K562 (cell line): ENCODE measurements at regions not wholly inside any gene's neighbourhood (a gene's known extent, or its start where the extent isn't known, plus 50 kb on each side); places are given as distances from the start of the nearest gene placed in this dataset.

Source experiments
- ATAC-seq: fragments of 200-7000 bp; cut with Tn5 transposase; 3 replicates; pipeline ENCODE4 v1.9.1; 2020; ENCODE audit warnings: moderate library complexity
- BruUV-seq: library from RNA; stranded (reverse); fragments of 400-500 nt; replicated peaks from 2 replicates; lab custom pipeline; 2021; lab: Mats Ljungman, UMichigan
- CTCF ChIA-PET: fragments of 300-600 bp; formaldehyde crosslinking; extraction: SDS; loops from one replicate; lab custom pipeline; 2021; ENCODE audit warnings: low intra/inter-chr PET ratio; lab: Yijun Ruan, JAX
- POLR2A ChIA-PET: fragments of 300-600, 350-650 bp; sonication (Branson Sonifier 250); formaldehyde crosslinking; extraction: SDS; loops from one replicate; lab custom pipeline; 2021; ENCODE audit warnings: antibody characterized with exemption, inconsistent platforms; lab: Yijun Ruan, JAX
- DNase-seq, 4 experiments: peaks; one replicate each; pipeline versions ENCODE4 v3.0.0 to v3.0.0-alpha.2; 2011 to 2018; ENCODE audit warnings: low spot score in 3 of 4, mixed read lengths in 3 of 4; ENCODE audit errors: extremely low read depth in 1 of 4
- FAIRE-seq: peaks from 2 replicates; lab custom pipeline; 2011; peaks lifted over from hg19 to GRCh38; lab: Jason Lieb, UNC
- H2AFZ ChIP-seq: 2 replicates; pipeline ENCODE4 v1.6.0; 2011; ENCODE audit warnings: low read depth, low read length, control low read depth, inconsistent platforms
- H3K27ac ChIP-seq: fragments of 200-600 bp; 3 replicates; pipeline ENCODE4 v1.8.0; 2011; ENCODE audit warnings: low read depth, mild to moderate bottlenecking, control low read depth, inconsistent platforms, low read length, moderate library complexity, mixed read lengths; ENCODE audit errors: extremely low read depth
- H3K27me3 ChIP-seq, 2 experiments: fragments of 300-600 bp in 1 of 2; 2 replicates in 1 of 2; 3 replicates in 1 of 2; pipeline versions ENCODE4 v1.6.0 to v1.8.0; 2011; ENCODE audit warnings: inconsistent platforms in 2 of 2, low read length in 2 of 2, mild to moderate bottlenecking in 1 of 2, mixed read lengths in 1 of 2, moderate library complexity in 1 of 2; ENCODE audit not compliant: control insufficient read depth in 2 of 2, insufficient read depth in 2 of 2
- H3K36me3 ChIP-seq: fragments of 300-600 bp; 3 replicates; pipeline ENCODE4 v1.8.0; 2011; ENCODE audit warnings: mild to moderate bottlenecking, low read length, inconsistent platforms; ENCODE audit not compliant: control insufficient read depth, insufficient read depth
- H3K4me1 ChIP-seq, 2 experiments: fragments of 200-600 bp in 1 of 2; replicated peaks in 1 of 2; 2 replicates in 1 of 2; 3 replicates in 1 of 2; pipeline versions ENCODE4 v1.5.1 to v1.8.0; 2011; ENCODE audit warnings: inconsistent platforms in 2 of 2, low read length in 2 of 2, mild to moderate bottlenecking in 1 of 2, mixed read lengths in 1 of 2, moderate library complexity in 1 of 2; ENCODE audit not compliant: control insufficient read depth in 2 of 2, insufficient read depth in 2 of 2
- H3K4me2 ChIP-seq: 2 replicates; pipeline ENCODE4 v1.6.1; 2011; ENCODE audit warnings: low read length, control low read depth, inconsistent platforms, mixed read lengths; ENCODE audit not compliant: insufficient read depth
- H3K4me3 ChIP-seq: fragments of 200-600 bp; sonication (generic), shearing (Covaris generic); 2 replicates; pipeline ENCODE4 v1.5.1; 2016; ENCODE audit warnings: control low read depth, inconsistent platforms
- H3K79me2 ChIP-seq: fragments of 200-600 bp; 3 replicates; pipeline ENCODE4 v1.8.0; 2011; ENCODE audit warnings: low read length, inconsistent platforms; ENCODE audit not compliant: control insufficient read depth, insufficient read depth
- H3K9ac ChIP-seq, 2 experiments: 2 replicates each; pipeline versions ENCODE4 v1.6.0 to v1.6.1; 2011; ENCODE audit warnings: low read depth in 2 of 2, low read length in 2 of 2, control low read depth in 1 of 2, inconsistent platforms in 1 of 2, mild to moderate bottlenecking in 1 of 2, mixed read lengths in 1 of 2; ENCODE audit not compliant: insufficient read depth in 1 of 2
- H3K9me1 ChIP-seq: one replicate; pipeline ENCODE4 v1.6.0; 2011; ENCODE audit warnings: inconsistent platforms, mild to moderate bottlenecking, low read length, moderate library complexity; ENCODE audit not compliant: control insufficient read depth, insufficient read depth
- H3K9me3 ChIP-seq: replicated peaks from 2 replicates; pipeline ENCODE4 v1.5.1; 2011; ENCODE audit warnings: low read depth, low read length, inconsistent platforms; ENCODE audit not compliant: control insufficient read depth, insufficient read depth
- H4K20me1 ChIP-seq: replicated peaks from 2 replicates; pipeline ENCODE4 v1.6.1; 2011; ENCODE audit warnings: low read length, inconsistent platforms, mixed read lengths; ENCODE audit not compliant: control insufficient read depth, insufficient read depth
- CLOCK ChIP-seq: fragments of 250-450 bp; sonication (Bioruptor Pico); IDR thresholded peaks from 2 replicates; pipeline ENCODE4 v1.4.0; 2020; ENCODE audit warnings: mild to moderate bottlenecking, moderate library complexity, borderline replicate concordance
- ELK3 ChIP-seq: fragments of 450-650 bp; formaldehyde crosslinking; IDR thresholded peaks from 2 replicates; pipeline ENCODE4 v1.4.0; 2020; ENCODE audit warnings: mild to moderate bottlenecking
- NR2C2 ChIP-seq, 2 experiments: fragments of 200-800 bp in 1 of 2; sonication (Bioruptor generic) in 1 of 2; sonication (generic) in 1 of 2; formaldehyde crosslinking in 1 of 2; IDR thresholded peaks; 2 replicates each; pipeline versions ENCODE4 v1.6.1 to v1.8.0; 2016 to 2022; ENCODE audit warnings: mild to moderate bottlenecking in 1 of 2, missing compliant biosample characterization in 1 of 2, missing genetic modification characterization in 1 of 2, missing genetic modification reagents in 1 of 2
- ZFP30 ChIP-seq: fragments of 250-450 bp; sonication (Bioruptor Pico); IDR thresholded peaks from 2 replicates; pipeline ENCODE4 v1.8.0; 2022; ENCODE audit warnings: moderate library complexity, mild to moderate bottlenecking, inconsistent platforms, borderline replicate concordance
- ZZZ3 ChIP-seq: fragments of 450-650 bp; IDR thresholded peaks from 2 replicates; pipeline ENCODE4 v1.6.1; 2016; ENCODE audit warnings: antibody characterized with exemption, mild to moderate bottlenecking, moderate library complexity
- WGBS: fragments of 100-300 bp; shearing (Covaris generic); methylation state at CpG from one replicate; pipeline ENCODE4 v1.1.6; 2016; ENCODE audit warnings: low coverage, mixed read lengths; ENCODE audit not compliant: insufficient coverage; ENCODE audit errors: missing lambda C conversion rate; 5-methylcytosine and 5-hydroxymethylcytosine counted together
- in situ Hi-C: fragments of 300-500 bp; cut with MboI; formaldehyde crosslinking; loops from 4 replicates; pipeline ENCODE4 v1.15.0; 2018; ENCODE audit warnings: inconsistent platforms, mixed read lengths
- intact Hi-C: fragments of 100-400 bp; cut with micrococcal nuclease; formaldehyde crosslinking; loops from 2 replicates; pipeline ENCODE4 v1.14.2; 2022
- TF ChIP-seq, protein P1 (sequence below): sonication (generic); formaldehyde crosslinking; IDR thresholded peaks from 2 replicates; pipeline ENCODE4 v1.9.0; 2022; ENCODE audit warnings: mild to moderate bottlenecking, missing genetic modification reagents

- intact Hi-C loops: no loop called here
- no peak overlapping the region for H3K4me2 ChIP-seq
- no TSS peak for BruUV-seq
- TF ChIP-seq ELK3 (CRISPR knock-in tag) (no peak), ZZZ3 (no peak), CLOCK (CRISPR knock-in tag) (no peak), ZFP30 (no peak), NR2C2 (CRISPR knock-in tag; IDR thresholded peaks at IDR 0.05) (no peak), NR2C2 (tag; IDR thresholded peaks at IDR 0.05) (no peak)
- TF ChIP-seq, protein P1, sequence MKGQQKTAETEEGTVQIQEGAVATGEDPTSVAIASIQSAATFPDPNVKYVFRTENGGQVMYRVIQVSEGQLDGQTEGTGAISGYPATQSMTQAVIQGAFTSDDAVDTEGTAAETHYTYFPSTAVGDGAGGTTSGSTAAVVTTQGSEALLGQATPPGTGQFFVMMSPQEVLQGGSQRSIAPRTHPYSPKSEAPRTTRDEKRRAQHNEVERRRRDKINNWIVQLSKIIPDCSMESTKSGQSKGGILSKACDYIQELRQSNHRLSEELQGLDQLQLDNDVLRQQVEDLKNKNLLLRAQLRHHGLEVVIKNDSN (CRISPR knock-in tag): no peak
- TF ChIP-seq, all 486 proteins: peak for 0
- Histone ChIP-seq H3K27me3 (no peaks in the 10 kb centered on the region), H3K9me1 (no peaks in the 10 kb centered on the region), H2AFZ (no peak overlapping the region), H3K36me3 (no peaks in the 10 kb centered on the region), H3K9ac (no peak overlapping the region), H3K79me2 (no peaks in the 10 kb centered on the region), H3K4me1 (no peaks in the 10 kb centered on the region), H3K27ac (no peak overlapping the region), H4K20me1 (no peaks in the 10 kb centered on the region), H3K9me3 (no peaks in the 10 kb centered on the region), H3K4me3 (no peak overlapping the region)
- in situ Hi-C loops: no loop called here
- 0% methylated on average over 1 of the region's 1 CpG for WGBS
- POLR2A ChIA-PET: no interaction called here
- no peak for ATAC-seq
- DNase-seq: no peak
- CTCF ChIA-PET: no interaction called here
- FAIRE-seq: no peak
Observed at GRCh38 chr6:85802162-85802561, 159.5 kb upstream of the SYNCRIP start.
